ENCODE measurements at regions not wholly inside any gene's neighbourhood (a gene's known extent, or its start where the extent isn't known, plus 50 kb on each side); places are given as distances from the start of the nearest gene placed in this dataset.

- no peak for DNase-seq
These were observed 176.8 kb downstream of the VEGFA start for GRCh38 chr6:43946641-43947363.

GRCh38 chr6:43945768-43946080 is 175.7 kb downstream of the VEGFA start:
- DNase-seq = no peak

- DNase-seq = no peak
These were observed 175.1 kb downstream of the VEGFA start for GRCh38 chr6:43944908-43945767.

- no peak for DNase-seq
These were observed 173.8 kb downstream of the VEGFA start for GRCh38 chr6:43943781-43944250.

- no peak for DNase-seq
These were observed 173.2 kb downstream of the VEGFA start for GRCh38 chr6:43943099-43943766.

- no peak for DNase-seq
These were observed 172.6 kb downstream of the VEGFA start for GRCh38 chr6:43942616-43943015.

GRCh38 chr6:43942011-43942442 is 172.0 kb downstream of the VEGFA start:
- no peak for DNase-seq

- no peak for DNase-seq
These were observed 171.2 kb downstream of the VEGFA start for GRCh38 chr6:43941174-43941573.

- no peak for DNase-seq
These were observed 170.5 kb downstream of the VEGFA start for GRCh38 chr6:43940393-43941087.

GRCh38 chr6:43940071-43940392 is 170.0 kb downstream of the VEGFA start:
- no peak for DNase-seq

- DNase-seq = no peak
These were observed 169.5 kb downstream of the VEGFA start for GRCh38 chr6:43939281-43940070.

GRCh38 chr6:43938178-43939105 is 168.4 kb downstream of the VEGFA start:
- DNase-seq = no peak

GRCh38 chr6:43937236-43938177 is 167.5 kb downstream of the VEGFA start:
- DNase-seq = no peak

- no peak for DNase-seq
These were observed 166.5 kb downstream of the VEGFA start for GRCh38 chr6:43936476-43936875.

- no peak for DNase-seq
These were observed 166.0 kb downstream of the VEGFA start for GRCh38 chr6:43935921-43936439.

- no peak for DNase-seq
These were observed 165.0 kb downstream of the VEGFA start for GRCh38 chr6:43934803-43935602.

GRCh38 chr6:43934183-43934802 is 164.3 kb downstream of the VEGFA start:
- DNase-seq = no peak

- DNase-seq = no peak
These were observed 163.3 kb downstream of the VEGFA start for GRCh38 chr6:43933148-43933885.
